Transverse colon (tissue), 4 donors: ENCODE measurements at regions not wholly inside any gene's neighbourhood (a gene's known extent, or its start where the extent isn't known, plus 50 kb on each side); places are given as distances from the start of the nearest gene placed in this dataset.

Experiments
- DNase-seq: peaks from one replicate; pipeline ENCODE4 v3.0.0-alpha.2; 2019
- H3K27ac ChIP-seq, 4 donors: fragments of 200-600 bp; sonication (generic); 2 replicates each; pipeline ENCODE4 v1.5.1; 2016 to 2018; ENCODE audit warnings: inconsistent platforms in 4 of 4
- H3K27me3 ChIP-seq: fragments of 200-600 bp; sonication (generic); 2 replicates; pipeline ENCODE4 v1.5.1; 2017; ENCODE audit warnings: inconsistent platforms
- H3K36me3 ChIP-seq, 4 donors: fragments of 200-600 bp; sonication (generic); 2 replicates each; pipeline ENCODE4 v1.5.1; 2017 to 2019; ENCODE audit warnings: inconsistent platforms in 4 of 4
- H3K4me1 ChIP-seq, 4 donors: fragments of 200-600 bp; sonication (generic); 2 replicates each; pipeline ENCODE4 v1.5.1; 2017 to 2020; ENCODE audit warnings: inconsistent platforms in 4 of 4
- H3K4me3 ChIP-seq, 4 donors: fragments of 200-600 bp; sonication (generic); 1 replicate in 1 of 4; 2 replicates in 3 of 4; pipeline versions ENCODE4 v1.5.1 to v1.6.1; 2017 to 2019; ENCODE audit warnings: inconsistent platforms in 4 of 4
- H3K9me3 ChIP-seq, 2 donors: fragments of 200-600 bp; sonication (generic); 2 replicates each; pipeline ENCODE4 v1.5.1; 2017 to 2019; ENCODE audit warnings: inconsistent platforms in 2 of 2
- EP300 ChIP-seq: sonication (generic); formaldehyde crosslinking; IDR thresholded peaks from one replicate; pipeline ENCODE4 v1.6.1; 2017; ENCODE audit warnings: antibody characterized with exemption, low read depth
- POLR2A ChIP-seq: fragments of 450-650 bp; IDR thresholded peaks from one replicate; pipeline ENCODE4 v1.6.1; 2016; ENCODE audit warnings: antibody characterized with exemption, mild to moderate bottlenecking, moderate library complexity
- POLR2AphosphoS5 ChIP-seq, 3 donors: sonication (generic); formaldehyde crosslinking; IDR thresholded peaks; one replicate each; pipeline ENCODE4 v1.6.1; 2016; ENCODE audit warnings: antibody characterized with exemption in 3 of 3
- WGBS, 2 donors: methylation state at CpG; one replicate each; pipeline ENCODE4 v1.1.5; 2018; ENCODE audit warnings: low coverage in 1 of 2; 5-methylcytosine and 5-hydroxymethylcytosine counted together
- in situ Hi-C, 4 donors: fragments of 200-750 bp; cut with MboI; loops; one replicate each; pipeline versions ENCODE4 v1.15.0 to v1.15.1; 2017; ENCODE audit warnings: low sequenced_read_pairs in 3 of 4, low pct_ligation_motif_present in 1 of 4, low pct_unique_long_range_greater_than_20kb in 1 of 4
- intact Hi-C: fragments of 100-400 bp; cut with DNase I; formaldehyde crosslinking; loops from one replicate; pipeline ENCODE4 v1.15.1; 2023; ENCODE audit warnings: low total_unique reads
- TF ChIP-seq, protein P1 (sequence below), 5 experiments: fragments of 200-600 bp in 3 of 5; fragments of 450-650 bp in 2 of 5; sonication (generic) in 3 of 5; IDR thresholded peaks; 1 replicate in 2 of 5; 2 replicates in 3 of 5; pipeline ENCODE4 v1.5.1; 2016 to 2017; ENCODE audit warnings: antibody characterized with exemption in 5 of 5, inconsistent platforms in 3 of 5, mild to moderate bottlenecking in 2 of 5, moderate library complexity in 1 of 5

DNA sequence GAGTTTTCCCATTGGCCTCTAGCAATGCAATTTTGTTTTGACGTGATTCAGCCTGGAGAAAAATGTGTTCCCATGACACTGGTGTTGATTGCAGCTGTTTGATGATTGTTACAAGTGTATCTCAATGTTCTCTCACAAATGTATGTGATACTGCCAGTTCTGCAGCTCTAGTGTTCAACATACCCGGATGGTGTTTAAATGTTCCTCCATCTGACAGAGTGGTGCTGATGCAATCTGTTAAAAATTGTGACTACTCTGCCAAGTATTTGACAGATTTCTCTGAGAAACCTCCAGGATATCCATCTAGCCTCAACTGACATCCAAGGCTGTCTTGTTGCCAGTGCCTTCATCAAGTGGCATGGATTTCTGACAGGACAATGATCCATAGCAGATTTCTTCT, 657.2 kb upstream of the DIAPH2 start:
- TF ChIP-seq POLR2A (no peak), POLR2AphosphoS5 (IDR thresholded peaks at IDR 0.05) (no peak), EP300 (no peak)
- TF ChIP-seq, protein P1, sequence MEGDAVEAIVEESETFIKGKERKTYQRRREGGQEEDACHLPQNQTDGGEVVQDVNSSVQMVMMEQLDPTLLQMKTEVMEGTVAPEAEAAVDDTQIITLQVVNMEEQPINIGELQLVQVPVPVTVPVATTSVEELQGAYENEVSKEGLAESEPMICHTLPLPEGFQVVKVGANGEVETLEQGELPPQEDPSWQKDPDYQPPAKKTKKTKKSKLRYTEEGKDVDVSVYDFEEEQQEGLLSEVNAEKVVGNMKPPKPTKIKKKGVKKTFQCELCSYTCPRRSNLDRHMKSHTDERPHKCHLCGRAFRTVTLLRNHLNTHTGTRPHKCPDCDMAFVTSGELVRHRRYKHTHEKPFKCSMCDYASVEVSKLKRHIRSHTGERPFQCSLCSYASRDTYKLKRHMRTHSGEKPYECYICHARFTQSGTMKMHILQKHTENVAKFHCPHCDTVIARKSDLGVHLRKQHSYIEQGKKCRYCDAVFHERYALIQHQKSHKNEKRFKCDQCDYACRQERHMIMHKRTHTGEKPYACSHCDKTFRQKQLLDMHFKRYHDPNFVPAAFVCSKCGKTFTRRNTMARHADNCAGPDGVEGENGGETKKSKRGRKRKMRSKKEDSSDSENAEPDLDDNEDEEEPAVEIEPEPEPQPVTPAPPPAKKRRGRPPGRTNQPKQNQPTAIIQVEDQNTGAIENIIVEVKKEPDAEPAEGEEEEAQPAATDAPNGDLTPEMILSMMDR (IDR thresholded peaks at IDR 0.05), result no peak
- WGBS, 2 donors, result 70% methylated on average over 2 of the region's 2 CpGs; no CpG with 5 or more reads in 1 of the 2 donors
- H3K9me3 ChIP-seq, result no peaks in the 10 kb centered on the region
- H3K4me3 ChIP-seq, result no peak overlapping the region
- H3K27me3 ChIP-seq, result no peaks in the 10 kb centered on the region
- no peaks in the 10 kb centered on the region for H3K4me1 ChIP-seq
- intact Hi-C loops (no loop called here), in situ Hi-C loops (no loop called here)
- H3K27ac ChIP-seq, result no peak overlapping the region
- no peaks in the 10 kb centered on the region for H3K36me3 ChIP-seq
- no peak for DNase-seq

DNA sequence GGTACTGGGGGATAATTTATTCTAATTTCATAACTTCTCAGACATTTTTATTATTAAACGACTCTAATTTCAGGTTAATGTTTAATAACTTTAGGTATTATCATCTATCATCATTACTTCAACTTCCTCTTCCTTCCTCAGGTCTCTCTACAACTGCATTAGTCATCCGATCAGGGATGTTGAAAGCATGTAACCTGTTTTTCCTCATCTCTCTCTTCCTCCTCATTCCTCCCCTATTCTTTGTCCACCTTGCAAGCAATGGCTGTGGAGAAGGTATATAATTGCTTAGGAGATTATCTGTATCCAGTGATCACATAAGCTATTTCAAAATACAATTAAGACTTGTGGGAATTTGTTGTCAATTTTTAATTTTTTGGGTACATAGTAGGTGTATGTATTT, 632.6 kb upstream of the DIAPH2 start:
- intact Hi-C loops, result no loop called here
- Histone ChIP-seq H3K9me3 (no peaks in the 10 kb centered on the region), H3K36me3 (no peaks in the 10 kb centered on the region), H3K27ac (no peak overlapping the region), H3K4me1 (no peaks in the 10 kb centered on the region), H3K4me3 (no peak overlapping the region), H3K27me3 (no peaks in the 10 kb centered on the region)
- no peak for DNase-seq
- in situ Hi-C loops, result no loop called here
- WGBS, 2 donors, result 7 to 55% methylated on average over 2 of the region's 2 CpGs
- no peak for TF ChIP-seq EP300
- TF ChIP-seq, protein P1 (IDR thresholded peaks at IDR 0.05), result no peak

DNA sequence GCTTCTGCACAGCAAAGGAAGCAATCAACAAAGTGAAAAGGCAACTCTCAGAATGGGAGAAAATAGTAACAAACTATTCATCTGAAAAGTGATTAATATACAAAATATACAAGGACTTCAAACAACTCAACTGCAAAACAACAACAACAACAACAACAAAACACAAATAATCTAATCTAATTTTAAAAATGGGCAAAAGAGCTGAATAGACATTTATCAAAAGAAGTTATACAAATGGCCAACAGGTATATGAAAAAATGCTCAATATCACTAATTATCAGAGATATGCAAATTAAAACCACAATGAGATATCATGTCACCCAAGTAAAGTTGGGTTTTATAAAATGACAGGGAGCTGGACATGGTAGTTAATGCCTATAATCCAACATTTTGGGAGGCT, 602.8 kb upstream of the DIAPH2 start:
- in situ Hi-C loops, result no loop called here

DNA sequence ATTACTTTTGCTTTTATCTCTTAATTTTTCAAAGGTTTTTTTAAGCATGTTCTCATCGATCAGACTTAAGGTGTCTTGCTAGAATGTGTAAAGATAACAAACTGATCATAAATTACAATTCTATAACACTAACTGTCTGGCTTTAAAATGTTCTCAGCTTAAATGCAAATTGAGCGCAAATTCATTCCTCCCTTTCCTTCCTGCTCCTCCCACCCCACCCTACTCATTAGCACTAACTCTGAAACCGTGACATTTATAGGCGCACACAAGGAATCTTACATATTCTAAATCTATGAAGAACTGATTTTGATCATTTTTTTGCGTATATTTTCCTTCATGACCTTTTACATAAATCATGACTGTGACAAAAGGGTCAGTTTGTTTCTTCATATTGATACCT, 590.0 kb upstream of the DIAPH2 start:
- intact Hi-C loops (no loop called here), in situ Hi-C loops (no loop called here)
- H3K9me3 ChIP-seq, result no peaks in the 10 kb centered on the region
- WGBS, 2 donors, result 77 to 82% methylated on average over 3 to 5 of the region's 5 CpGs
- DNase-seq, result no peak
- TF ChIP-seq EP300 (no peak), POLR2A (no peak), POLR2AphosphoS5 (IDR thresholded peaks at IDR 0.05) (no peak)
- TF ChIP-seq, protein P1 (IDR thresholded peaks at IDR 0.05), result no peak
- no peaks in the 10 kb centered on the region for H3K4me1 ChIP-seq
- H3K27ac ChIP-seq, result no peak overlapping the region
- H3K36me3 ChIP-seq, result no peaks in the 10 kb centered on the region
- no peaks in the 10 kb centered on the region for H3K27me3 ChIP-seq
- H3K4me3 ChIP-seq, result no peak overlapping the region

More for the DNA sequence above, 602.8 kb upstream of the DIAPH2 start:
- no peak for DNase-seq
- TF ChIP-seq POLR2A, result no peak
- TF ChIP-seq, protein P1 (IDR thresholded peaks at IDR 0.05), result no peak
- no peak for TF ChIP-seq POLR2AphosphoS5 (IDR thresholded peaks at IDR 0.05)
- no peak for TF ChIP-seq EP300
- Histone ChIP-seq H3K4me1 (no peaks in the 10 kb centered on the region), H3K27me3 (no peaks in the 10 kb centered on the region), H3K27ac (no peak overlapping the region), H3K4me3 (no peak overlapping the region), H3K9me3 (no peaks in the 10 kb centered on the region), H3K36me3 (no peaks in the 10 kb centered on the region)
- intact Hi-C loops, result no loop called here
